GM13977 (cell line): ENCODE measurements at regions not wholly inside any gene's neighbourhood (a gene's known extent, or its start where the extent isn't known, plus 50 kb on each side); places are given as distances from the start of the nearest gene placed in this dataset.

Source experiments
- DNase-seq: peaks from one replicate; pipeline ENCODE4 v3.0.0; 2012; ENCODE audit warnings: low spot score
- in situ Hi-C: fragments of 300-500 bp; cut with MboI; formaldehyde crosslinking; loops from one replicate; pipeline ENCODE4 v1.12.0; 2022; ENCODE audit warnings: low sequenced_read_pairs, low pct_unique_long_range_greater_than_20kb, mixed read lengths, inconsistent platforms; ENCODE audit not compliant: unreplicated experiment
- TF ChIP-seq, protein P1 (sequence below): IDR thresholded peaks from 2 replicates; pipeline ENCODE4 v1.5.1; 2012; ENCODE audit warnings: mild to moderate bottlenecking, control low read depth; ENCODE audit not compliant: insufficient read depth; ENCODE audit errors: extremely low read depth, missing control alignments

DNA sequence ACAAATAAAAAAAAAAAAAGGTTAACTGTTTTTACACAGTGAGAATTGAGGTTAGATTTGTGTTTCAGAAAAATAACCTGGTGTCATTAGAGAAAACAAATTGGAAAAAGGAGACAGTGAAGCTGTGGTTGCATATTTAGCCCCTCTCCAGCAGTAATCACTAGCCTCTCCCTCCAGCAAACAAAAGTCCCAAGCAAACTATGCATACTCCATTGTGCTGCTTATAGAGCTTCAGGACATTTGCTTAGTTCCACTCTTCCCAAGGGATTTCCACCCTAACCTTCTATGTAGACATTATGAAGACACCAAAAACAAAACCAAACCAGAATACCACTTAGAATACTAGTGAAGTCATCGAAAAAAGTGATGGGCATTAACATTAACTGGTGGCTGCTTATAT is 534.2 kb upstream of the CDH2 start:
- in situ Hi-C loops, result no loop called here
- TF ChIP-seq, protein P1, sequence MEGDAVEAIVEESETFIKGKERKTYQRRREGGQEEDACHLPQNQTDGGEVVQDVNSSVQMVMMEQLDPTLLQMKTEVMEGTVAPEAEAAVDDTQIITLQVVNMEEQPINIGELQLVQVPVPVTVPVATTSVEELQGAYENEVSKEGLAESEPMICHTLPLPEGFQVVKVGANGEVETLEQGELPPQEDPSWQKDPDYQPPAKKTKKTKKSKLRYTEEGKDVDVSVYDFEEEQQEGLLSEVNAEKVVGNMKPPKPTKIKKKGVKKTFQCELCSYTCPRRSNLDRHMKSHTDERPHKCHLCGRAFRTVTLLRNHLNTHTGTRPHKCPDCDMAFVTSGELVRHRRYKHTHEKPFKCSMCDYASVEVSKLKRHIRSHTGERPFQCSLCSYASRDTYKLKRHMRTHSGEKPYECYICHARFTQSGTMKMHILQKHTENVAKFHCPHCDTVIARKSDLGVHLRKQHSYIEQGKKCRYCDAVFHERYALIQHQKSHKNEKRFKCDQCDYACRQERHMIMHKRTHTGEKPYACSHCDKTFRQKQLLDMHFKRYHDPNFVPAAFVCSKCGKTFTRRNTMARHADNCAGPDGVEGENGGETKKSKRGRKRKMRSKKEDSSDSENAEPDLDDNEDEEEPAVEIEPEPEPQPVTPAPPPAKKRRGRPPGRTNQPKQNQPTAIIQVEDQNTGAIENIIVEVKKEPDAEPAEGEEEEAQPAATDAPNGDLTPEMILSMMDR, result no peak
- DNase-seq, result no peak

GRCh38 chr18:28707006-28707405 is 530.1 kb upstream of the CDH2 start:
- no peak for DNase-seq
- TF ChIP-seq, protein P1, result no peak
- in situ Hi-C loops, result no loop called here

DNA sequence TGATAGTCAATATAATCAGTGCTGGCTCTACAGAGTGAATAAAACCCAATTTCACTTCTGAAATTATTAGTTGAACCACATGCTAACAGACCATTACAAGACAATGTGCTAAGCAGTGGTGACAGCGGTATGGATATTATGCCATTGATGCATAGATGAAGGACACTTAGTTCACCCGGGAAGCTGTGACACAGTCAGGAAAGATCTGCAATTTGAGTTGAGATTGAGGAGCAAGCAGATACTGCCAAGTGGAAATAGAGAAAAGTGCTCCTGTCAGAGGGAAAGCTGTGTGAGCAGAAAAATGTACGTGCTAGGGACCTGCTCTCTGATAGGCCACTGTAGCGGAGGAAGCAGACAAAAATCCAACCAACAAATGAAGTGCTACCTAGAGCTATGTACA is 529.5 kb upstream of the CDH2 start:
- in situ Hi-C loops, result no loop called here
- TF ChIP-seq, protein P1, result no peak
- DNase-seq, result no peak

DNA sequence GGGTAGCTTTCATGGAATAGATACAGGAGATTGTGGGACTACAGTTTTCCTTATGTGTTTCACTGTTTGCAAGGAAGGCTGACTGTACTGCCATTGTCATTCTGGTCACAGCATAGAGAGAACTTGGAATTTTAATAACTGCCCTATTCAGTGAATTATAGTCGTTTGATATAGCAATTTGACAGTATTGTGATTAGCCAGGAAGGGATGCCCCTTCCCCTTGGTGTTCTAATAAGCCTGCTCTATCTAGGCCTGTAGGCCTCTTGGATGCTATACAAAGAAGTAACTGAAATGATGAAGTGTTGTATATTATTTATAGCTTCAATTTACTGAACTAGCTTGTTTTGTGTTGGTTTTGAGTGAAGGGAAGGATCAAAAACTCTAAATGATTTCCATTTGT is 528.6 kb upstream of the CDH2 start:
- in situ Hi-C loops, result no loop called here
- TF ChIP-seq, protein P1, result no peak
- DNase-seq, result no peak

DNA sequence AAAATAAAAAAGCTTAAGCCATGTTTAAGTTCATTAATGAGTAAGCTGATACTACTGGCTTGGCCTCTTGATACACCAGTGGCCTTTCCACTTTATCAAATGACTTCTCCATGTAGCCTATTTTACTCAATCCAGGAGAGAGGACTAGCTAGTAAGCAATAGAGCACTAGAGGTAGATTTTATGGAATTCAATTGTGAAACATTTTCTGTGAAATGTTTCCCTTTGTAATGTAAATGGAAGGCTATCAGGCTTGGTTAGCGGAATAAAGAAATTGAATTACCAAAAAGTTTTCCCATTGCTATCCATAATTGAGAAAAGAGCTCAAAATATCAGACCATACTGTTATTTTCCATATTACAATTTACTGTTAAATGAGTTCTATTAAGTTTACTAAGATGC is 515.4 kb upstream of the CDH2 start:
- TF ChIP-seq, protein P1, result no peak
- no peak for DNase-seq
- in situ Hi-C loops, result no loop called here

DNA sequence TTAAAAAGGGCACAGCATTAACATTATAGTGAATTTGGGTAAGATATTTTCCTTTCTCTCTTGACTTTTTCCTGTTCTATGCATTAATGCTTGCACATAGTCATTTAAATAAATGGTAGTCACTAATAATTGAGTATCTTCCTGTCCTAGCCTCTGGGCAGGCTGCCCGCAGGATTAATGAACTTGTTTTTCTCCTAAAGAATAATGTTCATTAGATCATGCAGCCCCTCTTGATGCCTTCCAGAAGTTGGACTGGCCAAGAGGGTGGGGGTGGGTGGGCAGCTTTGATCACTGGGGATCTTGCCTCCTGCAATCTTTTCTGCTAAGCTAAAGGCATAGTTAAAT is 514.5 kb upstream of the CDH2 start:
- no peak for DNase-seq
- TF ChIP-seq, protein P1, result no peak
- in situ Hi-C loops, result no loop called here
